GM12878 (cell line): ENCODE measurements at regions not wholly inside any gene's neighbourhood (a gene's known extent, or its start where the extent isn't known, plus 50 kb on each side); places are given as distances from the start of the nearest gene placed in this dataset.

Experiments
- ATAC-seq: fragments of 200-7000 bp; cut with Tn5 transposase; 3 replicates; pipeline ENCODE4 v1.9.1; 2020; ENCODE audit warnings: mild to moderate bottlenecking, moderate library complexity
- BruUV-seq: library from RNA; stranded (reverse); fragments of 400-500 nt; replicated peaks from 2 replicates; lab custom pipeline; 2021; lab: Mats Ljungman, UMichigan
- CTCF ChIA-PET: fragments of 300-600 bp; sonication (Branson Sonifier 250); formaldehyde crosslinking; extraction: SDS; loops from one replicate; lab custom pipeline; 2021; ENCODE audit warnings: inconsistent platforms; lab: Yijun Ruan, JAX
- POLR2A ChIA-PET: fragments of 350-600 bp; formaldehyde crosslinking; extraction: SDS; loops from one replicate; lab custom pipeline; 2021; ENCODE audit warnings: inconsistent platforms; lab: Charles Lee
- RAD21 ChIA-PET: fragments of 300-600 bp; sonication (Branson Sonifier 250); formaldehyde crosslinking; loops from one replicate; lab custom pipeline; 2023; ENCODE audit warnings: antibody characterized with exemption; ENCODE audit not compliant: unreplicated experiment; lab: Charles Lee
- SMC1A ChIA-PET: fragments of 300-600 bp; sonication (Branson Sonifier 250); formaldehyde crosslinking; loops from one replicate; lab custom pipeline; 2023; ENCODE audit not compliant: unreplicated experiment, uncharacterized antibody; lab: Charles Lee
- DNase-seq: peaks from one replicate; pipeline ENCODE4 v3.0.0-alpha.2; 2011; ENCODE audit warnings: low read depth, low spot score
- FAIRE-seq: peaks from 3 replicates; lab custom pipeline; 2011; peaks lifted over from hg19 to GRCh38; lab: Jason Lieb, UNC
- H2AFZ ChIP-seq: 2 replicates; pipeline ENCODE4 v1.6.0; 2011; ENCODE audit warnings: low read depth, low read length, control low read depth; ENCODE audit not compliant: control insufficient read depth
- H3K27ac ChIP-seq: 2 replicates; pipeline ENCODE4 v1.5.1; 2011; ENCODE audit warnings: control low read depth; ENCODE audit not compliant: control insufficient read depth, insufficient read depth
- H3K27me3 ChIP-seq, 2 experiments: replicated peaks in 1 of 2; 2 replicates each; pipeline versions ENCODE4 v1.6.0 to v1.6.1; 2011; ENCODE audit warnings: low read length in 1 of 2; ENCODE audit not compliant: control insufficient read depth in 2 of 2, insufficient read depth in 2 of 2
- H3K36me3 ChIP-seq, 2 experiments: 2 replicates each; pipeline ENCODE4 v1.5.1; 2011; ENCODE audit warnings: low read length in 1 of 2; ENCODE audit not compliant: control insufficient read depth in 2 of 2, insufficient read depth in 2 of 2
- H3K4me1 ChIP-seq: 2 replicates; pipeline ENCODE4 v1.6.1; 2011; ENCODE audit warnings: mild to moderate bottlenecking, low read length, moderate library complexity, mixed read lengths; ENCODE audit not compliant: control insufficient read depth, insufficient read depth
- H3K4me2 ChIP-seq: 2 replicates; pipeline ENCODE4 v1.6.0; 2011; ENCODE audit warnings: control low read depth; ENCODE audit not compliant: control insufficient read depth, insufficient read depth
- H3K4me3 ChIP-seq: fragments of 200-600 bp; sonication (generic); 2 replicates; pipeline ENCODE4 v1.5.1; 2016
- H3K79me2 ChIP-seq: 2 replicates; pipeline ENCODE4 v1.6.0; 2011; ENCODE audit warnings: low read length; ENCODE audit not compliant: control insufficient read depth, insufficient read depth
- H3K9ac ChIP-seq: 2 replicates; pipeline ENCODE4 v1.8.0; 2011; ENCODE audit warnings: low read length, control low read depth, mixed read lengths; ENCODE audit not compliant: control insufficient read depth, insufficient read depth
- H3K9me3 ChIP-seq: replicated peaks from 3 replicates; pipeline ENCODE4 v1.5.1; 2011; ENCODE audit warnings: mild to moderate bottlenecking, low read length; ENCODE audit not compliant: control insufficient read depth, insufficient read depth
- H4K20me1 ChIP-seq: 2 replicates; pipeline ENCODE4 v1.6.0; 2011; ENCODE audit not compliant: control insufficient read depth, insufficient read depth
- CBFB ChIP-seq: IDR thresholded peaks from 2 replicates; pipeline ENCODE4 v1.6.1; 2016; ENCODE audit warnings: antibody characterized with exemption, low read depth
- CBX3 ChIP-seq: fragments of 200-600 bp; sonication (generic); IDR thresholded peaks from 2 replicates; pipeline ENCODE4 v1.6.1; 2016; ENCODE audit warnings: low read depth, borderline replicate concordance
- ETV6 ChIP-seq, 2 experiments: fragments of 450-650 bp in 1 of 2; IDR thresholded peaks in 1 of 2; conservative IDR thresholded peaks in 1 of 2; 2 replicates each; pipeline ENCODE4 v1.6.1; 2014; ENCODE audit warnings: antibody characterized with exemption in 1 of 2, borderline replicate concordance in 1 of 2, low read depth in 1 of 2, mild to moderate bottlenecking in 1 of 2, moderate library complexity in 1 of 2
- HDAC2 ChIP-seq: fragments of 200-600 bp; sonication (generic); IDR thresholded peaks from 2 replicates; pipeline ENCODE4 v1.6.1; 2017
- RAD21 ChIP-seq: IDR thresholded peaks from 2 replicates; pipeline ENCODE4 v1.6.1; 2011; ENCODE audit warnings: mild to moderate bottlenecking, low read depth, low read length, moderate library complexity; ENCODE audit not compliant: insufficient read depth
- SMC3 ChIP-seq: IDR thresholded peaks from 2 replicates; pipeline ENCODE4 v1.6.1; 2011; ENCODE audit warnings: low read length, improper control_type of control experiment, borderline replicate concordance
- STAT1 ChIP-seq: fragments of 450-650 bp; conservative IDR thresholded peaks from 2 replicates; pipeline ENCODE4 v1.6.1; 2014; ENCODE audit warnings: antibody characterized with exemption, mild to moderate bottlenecking
- SUPT20H ChIP-seq: IDR thresholded peaks from 2 replicates; pipeline ENCODE4 v1.6.1; 2011; ENCODE audit warnings: low read depth, mild to moderate bottlenecking, low read length, moderate library complexity, borderline replicate concordance; ENCODE audit not compliant: control insufficient read depth
- ZNF274 ChIP-seq: IDR thresholded peaks from one replicate; pipeline ENCODE4 v1.8.0; 2011; ENCODE audit not compliant: insufficient read length, insufficient read depth
- WGBS: methylation state at CpG from one replicate; pipeline ENCODE4 v1.1.6; 2016; ENCODE audit warnings: low lambda C conversion rate; ENCODE audit not compliant: insufficient replicate concordance, insufficient coverage; ENCODE audit errors: missing lambda C conversion rate; 5-methylcytosine and 5-hydroxymethylcytosine counted together
- in situ Hi-C: fragments of 300-500 bp; cut with MboI; formaldehyde crosslinking; loops from 9 replicates; pipeline ENCODE4 v1.14.3; 2018; ENCODE audit warnings: mixed read lengths
- intact Hi-C: fragments of 100-400 bp; cut with micrococcal nuclease; formaldehyde crosslinking; loops from one replicate; pipeline ENCODE4 v1.14.2; 2022; ENCODE audit not compliant: unreplicated experiment

GRCh38 chr4:138904793-138905192 lies 110.8 kb upstream of the NOCT start:
- no peak for ATAC-seq
- in situ Hi-C loops = no loop called here
- POLR2A ChIA-PET = interaction anchor here (0.9 kb wide), 1 partner anchor 16 kb away, joined by 3 read pairs; no protein-coding TSS in a partner anchor
- intact Hi-C loops = no loop called here
- no TSS peak for BruUV-seq
- no peaks in the 10 kb centered on the region for H3K9me3 ChIP-seq
- FAIRE-seq = no peak
- H3K79me2 ChIP-seq = no peaks in the 10 kb centered on the region
- TF ChIP-seq HDAC2 = no peak
- no peak for TF ChIP-seq SMC3
- TF ChIP-seq CBX3 = no peak
- no peak for TF ChIP-seq RAD21
- no peak for TF ChIP-seq ZNF274
- no peak for TF ChIP-seq STAT1
- TF ChIP-seq ETV6 (conservative IDR thresholded peaks at IDR 0.05 in 1 of 2, IDR thresholded peaks at IDR 0.05 in 1 of 2; ENCODE audit: borderline replicate concordance in 1 of 2, low read depth in 1 of 2) = no peak
- TF ChIP-seq, all 136 proteins: peak for 0
- Histone ChIP-seq H3K4me1 (no peaks in the 10 kb centered on the region), H3K4me3 (no peak overlapping the region), H3K4me2 (no peak overlapping the region), H2AFZ (no peak overlapping the region), H4K20me1 (no peaks in the 10 kb centered on the region), H3K36me3 (no peaks in the 10 kb centered on the region), H3K27ac (no peak overlapping the region), H3K9ac (no peak overlapping the region), H3K27me3 (no peaks in the 10 kb centered on the region)
- WGBS = 39% methylated on average over 4 of the region's 4 CpGs
- CTCF ChIA-PET = interaction anchor here (0.5 to 1.0 kb wide), 2 partner anchors 34 to 1860 kb away, joined by 3 read pairs; no protein-coding TSS in a partner anchor
- SMC1A ChIA-PET = no interaction called here
- DNase-seq = no peak
- RAD21 ChIA-PET = no interaction called here

DNA sequence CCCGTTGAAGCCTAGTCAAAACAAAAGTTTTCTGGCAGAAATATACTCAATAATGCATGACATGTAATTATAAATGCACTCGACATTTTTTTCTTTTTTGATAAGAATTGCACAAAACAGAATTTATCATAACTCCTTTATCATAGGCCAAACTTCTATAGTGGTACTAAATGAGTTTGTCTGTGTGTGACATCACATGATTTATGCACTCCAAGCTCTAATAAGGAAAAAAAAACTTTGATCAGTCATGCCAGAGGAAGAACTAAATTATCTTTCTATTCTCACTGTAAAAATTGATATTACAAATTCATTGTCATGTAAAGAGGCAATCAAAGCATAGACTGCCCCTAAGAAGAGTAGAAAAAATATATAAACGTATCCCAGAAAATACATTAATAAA lies 112.4 kb upstream of the NOCT start:
- Histone ChIP-seq H3K27me3 (no peaks in the 10 kb centered on the region), H3K4me3 (no peak overlapping the region), H3K36me3 (no peaks in the 10 kb centered on the region), H2AFZ (no peak overlapping the region), H3K79me2 (no peaks in the 10 kb centered on the region), H3K4me2 (no peak overlapping the region), H4K20me1 (no peaks in the 10 kb centered on the region), H3K4me1 (no peaks in the 10 kb centered on the region), H3K9me3 (no peaks in the 10 kb centered on the region), H3K9ac (no peak overlapping the region), H3K27ac (no peak overlapping the region)
- ChIA-PET RAD21 (no interaction called here), CTCF (no interaction called here), POLR2A (no interaction called here), SMC1A (no interaction called here)
- no peak for ATAC-seq
- no peak for FAIRE-seq
- BruUV-seq = no TSS peak
- no peak for TF ChIP-seq CBFB
- no peak for TF ChIP-seq SUPT20H
- intact Hi-C loops (no loop called here), in situ Hi-C loops (no loop called here)
- 10% methylated on average over 3 of the region's 3 CpGs for WGBS
- DNase-seq = no peak
